IPS-15b (cell line): ENCODE measurements at regions not wholly inside any gene's neighbourhood (a gene's known extent, or its start where the extent isn't known, plus 50 kb on each side); places are given as distances from the start of the nearest gene placed in this dataset.
"Not testable (repeated sequence)": the region's sequence is repeated elsewhere in the genome, so short reads cannot be mapped to it uniquely, and the experiment has no call there.

Experiments
- H3K27me3 ChIP-seq: one replicate; pipeline ENCODE4 v1.6.1; 2013; ENCODE audit warnings: low read length; ENCODE audit not compliant: control insufficient read depth, insufficient read depth
- H3K36me3 ChIP-seq: one replicate; pipeline ENCODE4 v1.6.1; 2013; ENCODE audit warnings: low read length; ENCODE audit not compliant: control insufficient read depth, insufficient read depth
- H3K4me1 ChIP-seq: one replicate; pipeline ENCODE4 v1.6.1; 2013; ENCODE audit warnings: mild to moderate bottlenecking, low read length; ENCODE audit not compliant: control insufficient read depth, insufficient read depth
- H3K4me3 ChIP-seq: one replicate; pipeline ENCODE4 v1.5.1; 2013; ENCODE audit warnings: low read depth, low read length
- H3K9ac ChIP-seq: one replicate; pipeline ENCODE4 v1.6.1; 2013; ENCODE audit warnings: low read depth, mild to moderate bottlenecking, low read length
- H3K9me3 ChIP-seq: one replicate; pipeline ENCODE4 v1.6.1; 2013; ENCODE audit warnings: mild to moderate bottlenecking, low read length; ENCODE audit not compliant: control insufficient read depth, insufficient read depth

- Histone ChIP-seq H3K4me3 (no peak overlapping the region), H3K27me3 (no peaks in the 10 kb centered on the region), H3K36me3 (no peaks in the 10 kb centered on the region), H3K9me3 (no peaks in the 10 kb centered on the region), H3K9ac (no peak overlapping the region), H3K4me1 (peaks cover 3% of the 10 kb centered on the region)
These were observed 74.6 kb upstream of the C7orf33 start for GRCh38 chr7:148515728-148516695.

GRCh38 chr7:148519386-148519785 is 71.2 kb upstream of the C7orf33 start:
- H3K36me3 ChIP-seq, H3K27me3 ChIP-seq, H3K4me3 ChIP-seq, H3K9me3 ChIP-seq, H3K9ac ChIP-seq, H3K4me1 ChIP-seq: not testable (repeated sequence)

GRCh38 chr7:148521271-148521670 is 69.3 kb upstream of the C7orf33 start:
- Histone ChIP-seq H3K9me3 (no peaks in the 10 kb centered on the region), H3K4me3 (no peak overlapping the region)

DNA sequence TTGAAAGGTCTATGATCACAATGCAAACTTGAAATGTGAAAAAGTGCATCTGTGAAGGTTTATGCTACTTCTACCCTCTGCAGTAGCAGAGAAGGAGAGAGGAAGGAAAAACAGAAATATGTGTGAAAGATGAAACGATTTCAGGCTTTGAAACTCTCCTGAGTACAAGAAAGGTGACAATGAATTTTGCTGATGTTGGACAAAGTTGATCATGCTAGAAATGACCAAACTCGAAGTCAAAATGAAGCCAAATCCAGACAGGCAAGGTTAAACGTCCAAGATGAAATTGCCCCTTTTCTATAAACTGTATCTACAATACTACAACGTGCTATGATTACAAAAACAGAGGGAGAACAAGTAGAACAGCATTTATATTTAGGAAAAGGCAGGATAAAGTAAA is 67.0 kb upstream of the C7orf33 start:
- Histone ChIP-seq H3K27me3 (no peaks in the 10 kb centered on the region), H3K4me3 (no peak overlapping the region), H3K9me3 (no peaks in the 10 kb centered on the region), H3K36me3 (no peaks in the 10 kb centered on the region), H3K4me1 (no peaks in the 10 kb centered on the region), H3K9ac (no peak overlapping the region)

More at GRCh38 chr7:148521271-148521670, 69.3 kb upstream of the C7orf33 start:
- Histone ChIP-seq H3K27me3 (no peaks in the 10 kb centered on the region), H3K9ac (no peak overlapping the region), H3K36me3 (no peaks in the 10 kb centered on the region), H3K4me1 (no peaks in the 10 kb centered on the region)

GRCh38 chr7:148524479-148525224 is 65.9 kb upstream of the C7orf33 start:
- no peaks in the 10 kb centered on the region for H3K27me3 ChIP-seq
- no peak overlapping the region for H3K9ac ChIP-seq
- no peaks in the 10 kb centered on the region for H3K36me3 ChIP-seq
- H3K9me3 ChIP-seq = no peaks in the 10 kb centered on the region
- H3K4me1 ChIP-seq = no peaks in the 10 kb centered on the region
- H3K4me3 ChIP-seq = no peak overlapping the region

GRCh38 chr7:148527717-148528168 is 62.8 kb upstream of the C7orf33 start:
- Histone ChIP-seq H3K4me3 (no peak overlapping the region), H3K27me3 (no peaks in the 10 kb centered on the region), H3K9ac (no peak overlapping the region), H3K36me3 (no peaks in the 10 kb centered on the region), H3K9me3 (no peaks in the 10 kb centered on the region), H3K4me1 (no peaks in the 10 kb centered on the region)

GRCh38 chr7:148535217-148535616 is 55.3 kb upstream of the C7orf33 start:
- no peak overlapping the region for H3K9ac ChIP-seq
- no peaks in the 10 kb centered on the region for H3K27me3 ChIP-seq
- H3K4me1 ChIP-seq = no peaks in the 10 kb centered on the region
- H3K36me3 ChIP-seq = no peaks in the 10 kb centered on the region
- H3K9me3 ChIP-seq = no peaks in the 10 kb centered on the region
- H3K4me3 ChIP-seq = no peak overlapping the region

DNA sequence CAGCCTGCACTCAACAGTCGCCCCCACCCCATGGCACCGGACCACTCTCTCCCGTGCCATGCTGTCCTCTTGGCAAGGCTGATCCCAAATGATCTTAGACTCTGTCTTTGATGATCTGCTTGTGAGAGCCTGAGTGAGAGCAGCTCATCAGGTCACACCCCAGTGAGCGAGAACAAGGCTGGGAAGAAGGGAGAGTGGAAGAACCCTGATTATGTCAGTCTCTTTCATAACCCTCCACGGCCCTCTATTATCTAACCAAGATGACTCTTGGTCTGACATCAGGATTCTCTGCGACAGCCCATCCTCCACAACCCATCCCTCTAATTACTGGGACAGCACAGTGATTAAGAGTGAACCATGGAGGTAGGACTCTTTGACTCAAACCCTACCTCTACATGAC is 53.1 kb upstream of the C7orf33 start:
- Histone ChIP-seq H3K9me3 (no peaks in the 10 kb centered on the region), H3K9ac (no peak overlapping the region), H3K4me1 (no peaks in the 10 kb centered on the region), H3K27me3 (no peaks in the 10 kb centered on the region), H3K36me3 (no peaks in the 10 kb centered on the region), H3K4me3 (no peak overlapping the region)

- Histone ChIP-seq H3K9me3 (no peaks in the 10 kb centered on the region), H3K27me3 (no peaks in the 10 kb centered on the region), H3K9ac (no peak overlapping the region)
These were observed 50.4 kb upstream of the C7orf33 start for GRCh38 chr7:148540041-148540738.

More at GRCh38 chr7:148540041-148540738, 50.4 kb upstream of the C7orf33 start:
- H3K36me3 ChIP-seq = no peaks in the 10 kb centered on the region
- H3K4me1 ChIP-seq = no peaks in the 10 kb centered on the region
- no peak overlapping the region for H3K4me3 ChIP-seq
